KMS-11 (cell line): ENCODE measurements at regions not wholly inside any gene's neighbourhood (a gene's known extent, or its start where the extent isn't known, plus 50 kb on each side); places are given as distances from the start of the nearest gene placed in this dataset.

Experiments used
- H2AFZ ChIP-seq: fragments of 200-600 bp; sonication (generic); 2 replicates; pipeline ENCODE4 v1.6.1; 2016; ENCODE audit warnings: antibody characterized with exemption, mixed run types, low read depth
- H3K27ac ChIP-seq: fragments of 200-600 bp; sonication (generic); 2 replicates; pipeline ENCODE4 v1.6.1; 2016; ENCODE audit warnings: mild to moderate bottlenecking, mixed run types
- H3K27me3 ChIP-seq: fragments of 200-600 bp; sonication (generic); 2 replicates; pipeline ENCODE4 v1.6.1; 2017; ENCODE audit warnings: mild to moderate bottlenecking, low read depth, mixed run types, moderate library complexity; ENCODE audit not compliant: insufficient read depth
- H3K36me3 ChIP-seq: fragments of 200-600 bp; sonication (generic); 2 replicates; pipeline ENCODE4 v1.6.1; 2017; ENCODE audit warnings: mild to moderate bottlenecking, mixed run types; ENCODE audit not compliant: insufficient read depth
- H3K4me1 ChIP-seq: fragments of 200-600 bp; sonication (generic); 2 replicates; pipeline ENCODE4 v1.6.1; 2016; ENCODE audit warnings: mild to moderate bottlenecking, low read depth, mixed run types; ENCODE audit not compliant: poor library complexity, severe bottlenecking
- H3K4me2 ChIP-seq: fragments of 200-600 bp; sonication (generic); 2 replicates; pipeline ENCODE4 v1.7.0; 2016; ENCODE audit warnings: mild to moderate bottlenecking, mixed run types
- H3K4me3 ChIP-seq: fragments of 200-600 bp; sonication (generic); IDR thresholded peaks from 2 replicates; pipeline ENCODE4 v1.6.1; 2017; ENCODE audit warnings: low read depth, low read length, mixed read lengths; ENCODE audit not compliant: insufficient read depth
- H3K79me2 ChIP-seq: fragments of 200-600 bp; sonication (generic); 2 replicates; pipeline ENCODE4 v1.6.1; 2016; ENCODE audit warnings: low read depth, mixed run types; ENCODE audit not compliant: insufficient read depth
- H3K9ac ChIP-seq: fragments of 200-600 bp; sonication (generic); 2 replicates; pipeline ENCODE4 v1.6.1; 2016; ENCODE audit warnings: mild to moderate bottlenecking, mixed run types
- H4K20me1 ChIP-seq: fragments of 200-600 bp; sonication (generic); 2 replicates; pipeline ENCODE4 v1.6.1; 2016; ENCODE audit warnings: mild to moderate bottlenecking, mixed run types; ENCODE audit not compliant: insufficient read depth
- TF ChIP-seq, protein P1 (sequence below): fragments of 200-600 bp; sonication (generic); conservative IDR thresholded peaks from 2 replicates; pipeline ENCODE4 v1.6.1; 2017; ENCODE audit warnings: low read depth, mild to moderate bottlenecking, antibody characterized with exemption, low read length, moderate library complexity, mixed read lengths

DNA sequence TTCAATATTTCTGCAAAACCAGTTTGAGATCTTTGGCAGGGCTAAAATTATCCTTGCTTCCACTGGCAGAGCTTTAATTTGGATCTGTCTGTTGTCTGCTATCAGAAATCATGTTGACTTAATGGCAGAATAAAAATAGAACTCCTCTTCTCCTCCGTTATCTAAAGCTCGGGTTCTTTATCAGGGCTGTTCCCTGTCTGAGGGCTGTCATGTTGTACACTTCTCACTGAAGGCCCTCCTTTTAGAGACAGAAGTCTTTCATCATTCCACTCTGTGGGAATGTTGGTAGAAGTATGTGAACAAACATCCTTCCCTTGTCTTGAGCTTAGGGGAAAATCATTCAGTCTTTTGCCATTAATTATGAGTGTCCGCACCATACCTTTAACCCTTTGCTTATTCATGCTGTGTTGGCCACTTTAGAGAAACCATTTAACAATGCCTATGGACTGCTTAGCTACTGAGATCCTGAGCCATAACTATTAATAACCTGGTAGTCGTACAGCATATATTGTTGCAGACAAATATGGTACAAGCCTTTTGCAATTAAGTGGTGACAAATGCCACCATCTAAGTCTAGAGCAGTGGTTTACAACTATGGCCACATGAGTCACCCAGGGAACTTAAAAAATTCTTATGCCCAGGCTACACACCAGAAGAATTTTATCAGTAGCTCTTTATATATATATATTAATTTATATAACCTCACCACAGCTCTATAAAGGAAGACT is 226.0 kb upstream of the TPM1 start:
- TF ChIP-seq, protein P1, sequence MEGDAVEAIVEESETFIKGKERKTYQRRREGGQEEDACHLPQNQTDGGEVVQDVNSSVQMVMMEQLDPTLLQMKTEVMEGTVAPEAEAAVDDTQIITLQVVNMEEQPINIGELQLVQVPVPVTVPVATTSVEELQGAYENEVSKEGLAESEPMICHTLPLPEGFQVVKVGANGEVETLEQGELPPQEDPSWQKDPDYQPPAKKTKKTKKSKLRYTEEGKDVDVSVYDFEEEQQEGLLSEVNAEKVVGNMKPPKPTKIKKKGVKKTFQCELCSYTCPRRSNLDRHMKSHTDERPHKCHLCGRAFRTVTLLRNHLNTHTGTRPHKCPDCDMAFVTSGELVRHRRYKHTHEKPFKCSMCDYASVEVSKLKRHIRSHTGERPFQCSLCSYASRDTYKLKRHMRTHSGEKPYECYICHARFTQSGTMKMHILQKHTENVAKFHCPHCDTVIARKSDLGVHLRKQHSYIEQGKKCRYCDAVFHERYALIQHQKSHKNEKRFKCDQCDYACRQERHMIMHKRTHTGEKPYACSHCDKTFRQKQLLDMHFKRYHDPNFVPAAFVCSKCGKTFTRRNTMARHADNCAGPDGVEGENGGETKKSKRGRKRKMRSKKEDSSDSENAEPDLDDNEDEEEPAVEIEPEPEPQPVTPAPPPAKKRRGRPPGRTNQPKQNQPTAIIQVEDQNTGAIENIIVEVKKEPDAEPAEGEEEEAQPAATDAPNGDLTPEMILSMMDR, result no peak
- H4K20me1 ChIP-seq, result no peaks in the 10 kb centered on the region
- H3K4me1 ChIP-seq, result no peaks in the 10 kb centered on the region
- no peak overlapping the region for H3K27ac ChIP-seq
- no peak overlapping the region for H3K4me3 ChIP-seq
- H3K79me2 ChIP-seq, result no peaks in the 10 kb centered on the region
- no peak overlapping the region for H3K4me2 ChIP-seq
- no peak overlapping the region for H3K9ac ChIP-seq
- H3K27me3 ChIP-seq, result no peaks in the 10 kb centered on the region
- H2AFZ ChIP-seq, result no peak overlapping the region
- H3K36me3 ChIP-seq, result no peaks in the 10 kb centered on the region

DNA sequence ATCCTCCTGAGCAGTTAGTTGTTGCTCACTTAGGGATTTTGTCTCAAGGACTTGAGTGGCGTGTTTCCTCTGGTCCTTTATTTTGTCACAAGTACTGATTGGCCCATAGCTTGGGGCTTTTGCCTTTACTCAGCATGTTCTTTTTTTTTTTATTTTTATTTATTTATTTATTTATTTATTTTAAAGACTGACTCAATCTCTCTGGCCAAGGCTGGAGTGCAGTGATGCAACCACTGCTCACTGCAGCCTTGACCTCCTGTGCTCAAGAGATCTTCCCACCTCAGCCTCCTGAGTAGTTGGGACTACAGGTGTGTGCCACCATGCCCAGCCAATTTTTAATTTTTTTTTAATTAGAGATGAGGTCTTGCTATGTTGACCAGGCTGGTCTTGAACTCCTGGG is 223.9 kb upstream of the TPM1 start:
- TF ChIP-seq, protein P1, result no peak
- no peaks in the 10 kb centered on the region for H3K4me1 ChIP-seq
- H3K4me2 ChIP-seq, result no peak overlapping the region
- no peak overlapping the region for H2AFZ ChIP-seq
- no peaks in the 10 kb centered on the region for H3K27me3 ChIP-seq
- no peak overlapping the region for H3K4me3 ChIP-seq
- H3K36me3 ChIP-seq, result no peaks in the 10 kb centered on the region
- H4K20me1 ChIP-seq, result no peaks in the 10 kb centered on the region
- H3K27ac ChIP-seq, result no peak overlapping the region
- H3K9ac ChIP-seq, result no peak overlapping the region
- H3K79me2 ChIP-seq, result no peaks in the 10 kb centered on the region

DNA sequence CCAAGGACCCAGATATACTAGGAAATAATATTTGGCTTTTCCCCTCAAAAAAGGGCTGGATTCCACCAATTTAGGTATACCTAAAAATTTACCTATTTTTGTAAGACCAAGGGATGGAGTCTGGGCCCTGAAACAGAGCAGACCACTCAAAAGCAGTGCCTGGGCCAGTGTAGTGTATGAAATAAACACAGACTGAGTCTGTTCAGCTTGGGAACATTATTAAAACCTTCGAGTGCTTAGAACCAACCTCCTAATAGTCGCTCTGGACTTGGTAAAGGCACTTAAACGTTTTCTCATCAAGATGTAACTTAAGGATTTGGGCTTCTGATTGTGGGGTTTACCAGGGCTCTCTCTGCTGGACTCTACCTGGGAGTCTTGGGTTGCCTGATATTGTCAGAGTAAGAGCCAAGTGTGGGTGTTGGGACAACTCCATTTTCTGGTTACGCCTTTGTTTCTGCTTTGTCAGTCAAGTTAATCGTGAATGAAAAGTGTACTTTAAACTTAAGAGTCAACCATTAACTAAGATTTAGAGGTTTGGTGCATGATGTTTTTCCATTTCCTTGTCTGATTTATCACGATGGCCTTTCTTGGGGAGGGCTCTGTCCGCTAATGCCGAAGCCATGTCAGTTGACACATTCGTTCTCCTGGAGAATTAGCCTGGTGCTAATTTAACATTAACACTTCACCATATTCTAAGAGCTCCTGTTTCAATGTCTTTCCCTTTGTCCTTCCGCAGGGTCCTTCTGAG is 221.0 kb upstream of the TPM1 start:
- Histone ChIP-seq H3K27ac (no peak overlapping the region), H3K27me3 (no peaks in the 10 kb centered on the region), H3K4me3 (no peak overlapping the region), H3K4me2 (no peak overlapping the region), H3K4me1 (no peaks in the 10 kb centered on the region), H4K20me1 (no peaks in the 10 kb centered on the region), H3K36me3 (no peaks in the 10 kb centered on the region), H2AFZ (no peak overlapping the region), H3K79me2 (no peaks in the 10 kb centered on the region), H3K9ac (no peak overlapping the region)
- TF ChIP-seq, protein P1, result no peak

DNA sequence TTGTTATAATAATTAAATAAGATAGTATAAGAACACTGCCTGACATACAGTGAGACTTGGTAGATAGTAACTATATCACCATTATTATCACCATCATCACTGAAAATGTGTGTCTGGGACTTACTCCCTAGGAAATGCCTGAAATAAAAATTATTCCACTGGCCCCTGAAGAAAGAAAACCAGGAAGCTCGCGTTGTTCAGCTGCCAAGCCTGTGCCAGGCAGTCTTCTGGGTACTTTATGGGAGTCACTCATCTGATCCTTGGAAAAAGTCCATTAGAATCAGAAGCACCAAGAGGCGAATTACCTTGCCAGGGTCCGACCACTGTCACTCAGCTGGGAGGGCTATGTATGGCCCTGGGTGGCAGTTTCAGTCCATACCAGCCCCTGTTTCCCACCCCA is 220.3 kb upstream of the TPM1 start:
- no peak overlapping the region for H3K4me2 ChIP-seq
- no peak overlapping the region for H3K9ac ChIP-seq
- TF ChIP-seq, protein P1, result no peak
- H3K36me3 ChIP-seq, result no peaks in the 10 kb centered on the region
- H4K20me1 ChIP-seq, result no peaks in the 10 kb centered on the region
- no peak overlapping the region for H3K4me3 ChIP-seq
- H3K27me3 ChIP-seq, result no peaks in the 10 kb centered on the region
- H3K27ac ChIP-seq, result no peak overlapping the region
- H2AFZ ChIP-seq, result no peak overlapping the region
- H3K79me2 ChIP-seq, result no peaks in the 10 kb centered on the region
- no peaks in the 10 kb centered on the region for H3K4me1 ChIP-seq
